SW480 (cell line): ENCODE measurements at regions not wholly inside any gene's neighbourhood (a gene's known extent, or its start where the extent isn't known, plus 50 kb on each side); places are given as distances from the start of the nearest gene placed in this dataset.

Experiments used
- DNase-seq: peaks from one replicate; pipeline ENCODE4 v3.0.0-alpha.2; 2016; ENCODE audit warnings: low spot score

DNA sequence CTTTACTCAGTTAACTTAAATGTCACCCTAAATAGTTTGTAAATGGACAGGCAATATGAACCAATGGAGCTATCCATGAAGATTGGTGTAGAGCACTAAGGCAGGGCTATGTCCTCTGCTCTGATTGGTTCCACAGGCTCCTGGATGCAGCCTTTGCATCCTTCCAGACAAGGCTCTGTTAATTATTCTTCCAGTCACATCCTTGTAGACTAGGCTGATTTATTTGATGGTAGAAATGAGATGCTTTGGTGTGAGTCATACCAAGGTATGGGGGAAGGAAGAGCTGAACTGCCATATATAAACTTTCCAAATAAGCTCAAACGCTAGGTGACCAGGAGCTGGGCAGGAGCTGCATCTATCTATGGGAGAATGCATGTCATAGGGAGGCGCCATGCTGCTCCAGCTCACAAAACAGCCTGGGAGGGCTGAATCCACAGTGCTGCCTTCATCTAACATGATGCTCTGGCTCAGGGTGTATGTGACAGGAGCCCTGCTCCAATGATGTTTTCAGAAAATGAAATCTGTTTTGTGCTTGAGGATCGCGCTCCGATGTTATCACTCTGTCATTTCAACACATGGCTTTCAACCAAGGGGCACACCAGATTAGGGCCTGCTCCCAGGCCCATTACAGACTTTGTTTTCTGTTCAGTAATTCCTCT is 818.0 kb upstream of the ZNF608 start:
- no peak for DNase-seq

DNA sequence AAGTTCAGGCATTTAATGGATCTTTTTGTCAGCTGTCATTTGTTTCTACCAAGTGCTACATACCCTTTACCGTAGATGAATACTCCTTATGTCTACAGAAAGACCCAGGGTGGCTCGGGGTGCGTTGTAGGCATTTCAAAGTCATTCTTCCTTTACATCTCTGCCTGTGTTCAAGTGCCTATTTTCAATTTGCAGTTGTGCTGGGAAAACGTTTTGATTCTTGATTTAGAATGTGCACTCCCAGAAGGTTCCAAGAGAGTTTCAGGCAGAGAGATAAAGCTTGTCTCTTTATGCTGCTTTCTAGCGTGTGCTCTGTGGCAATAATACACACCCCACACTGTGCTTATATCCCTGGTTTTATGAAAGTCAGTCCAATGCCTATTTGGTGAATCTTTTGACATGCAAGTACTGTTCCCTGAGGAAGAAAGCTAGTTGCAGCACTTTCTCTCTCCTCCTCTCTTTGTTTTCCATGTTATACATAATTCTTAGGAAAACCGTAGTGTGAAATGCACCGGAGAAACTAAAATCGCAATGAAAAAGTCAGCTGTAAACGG is 828.1 kb upstream of the ZNF608 start:
- no peak for DNase-seq

DNA sequence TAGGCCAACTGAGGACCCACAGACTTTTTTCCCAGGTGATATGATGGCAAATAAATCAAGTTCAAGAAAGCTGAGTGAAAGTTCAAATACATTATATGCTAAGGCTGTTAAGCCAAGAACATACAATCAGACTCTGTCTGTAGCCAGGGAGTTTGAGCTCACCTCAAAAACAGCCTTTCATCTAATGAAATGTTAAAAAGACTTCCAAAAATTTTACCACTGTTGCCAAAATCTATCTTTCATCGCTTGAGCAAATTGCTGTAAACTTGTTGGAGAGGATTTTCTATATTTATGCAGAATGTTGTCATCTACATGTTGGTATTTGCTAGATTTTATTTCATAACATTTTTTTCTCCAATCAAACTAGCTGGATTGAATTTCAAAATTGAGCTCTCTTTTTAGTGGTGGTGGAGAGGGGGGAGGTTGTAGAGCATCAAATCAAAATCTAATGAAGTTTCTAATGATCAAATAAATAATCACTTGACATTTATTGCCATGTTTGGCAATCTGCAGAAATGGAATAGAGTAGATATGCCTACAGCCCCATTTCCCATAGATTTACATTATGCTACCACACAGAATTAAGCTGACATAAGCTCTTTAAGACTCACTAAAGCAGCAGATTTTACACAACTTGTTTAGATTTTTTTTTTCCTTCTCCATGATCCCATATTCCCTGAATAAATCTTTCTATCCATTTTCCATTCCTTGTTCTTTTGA is 828.9 kb upstream of the ZNF608 start:
- no peak for DNase-seq

DNA sequence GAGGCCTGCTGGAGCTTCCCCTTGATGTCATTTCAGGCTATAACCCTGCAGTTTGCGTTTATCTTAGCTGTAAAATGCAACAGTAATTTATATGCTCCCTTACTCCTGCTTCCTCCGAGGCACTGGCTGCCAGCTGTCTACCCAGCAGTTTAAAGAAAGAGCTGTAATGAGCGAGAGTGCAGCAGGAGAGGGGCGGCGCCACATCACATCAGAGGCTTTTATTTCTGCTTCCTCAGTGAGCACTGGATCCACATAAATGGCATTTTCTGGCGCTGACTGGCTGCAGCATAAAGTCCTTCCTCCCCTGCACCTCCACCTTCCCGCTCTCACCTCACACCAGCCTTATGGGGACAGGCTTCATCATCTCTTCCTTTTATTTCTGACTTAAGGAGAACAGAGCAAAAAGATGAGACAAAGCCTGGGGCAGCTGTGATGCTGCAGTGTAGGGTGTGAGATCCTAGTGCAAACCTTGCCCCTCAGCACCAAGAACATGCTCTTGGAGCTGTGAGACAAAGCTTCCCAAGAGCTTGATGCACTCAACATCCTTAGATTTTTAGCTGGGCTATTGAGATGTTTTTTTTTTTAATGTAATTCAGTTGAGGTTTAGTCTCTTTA is 829.6 kb upstream of the ZNF608 start:
- DNase-seq: peak; percentile 28

DNA sequence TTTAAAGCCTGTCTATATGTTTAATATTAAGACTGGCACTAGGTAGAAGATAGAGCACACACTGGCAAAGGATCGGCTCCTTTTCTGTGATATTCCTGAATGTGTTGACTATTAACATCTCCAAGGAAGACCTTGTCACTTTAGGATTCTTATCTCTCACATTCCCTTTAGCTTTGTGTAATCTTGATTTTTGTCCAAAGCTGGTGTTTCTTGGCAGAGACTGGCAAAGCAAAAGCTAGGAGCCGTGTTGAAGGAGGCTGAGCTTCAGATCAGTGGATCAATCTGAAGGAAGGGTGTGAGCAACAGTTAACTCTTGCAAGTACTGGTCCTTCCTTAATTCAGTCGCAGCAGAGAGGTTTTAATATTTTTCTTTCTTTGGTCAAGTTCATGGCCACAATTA is 830.4 kb upstream of the ZNF608 start:
- no peak for DNase-seq

DNA sequence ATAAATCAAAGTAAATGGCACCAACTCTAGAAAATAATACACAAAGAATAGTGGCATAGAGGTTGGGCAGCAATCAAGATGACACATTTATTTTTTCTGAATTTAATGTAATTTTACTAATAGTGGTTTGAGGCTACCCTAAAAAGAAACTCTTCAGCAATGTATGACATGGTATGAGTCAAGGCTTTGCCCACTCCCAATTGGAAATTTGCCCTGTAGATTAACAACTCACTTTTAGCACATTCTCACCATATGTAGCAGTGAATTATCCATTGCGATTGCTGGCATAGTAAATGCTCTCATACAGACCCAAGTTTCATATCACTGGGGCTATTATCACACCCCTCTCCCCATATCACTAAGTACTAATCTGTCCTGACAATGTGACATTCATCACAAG is 832.1 kb upstream of the ZNF608 start:
- no peak for DNase-seq

DNA sequence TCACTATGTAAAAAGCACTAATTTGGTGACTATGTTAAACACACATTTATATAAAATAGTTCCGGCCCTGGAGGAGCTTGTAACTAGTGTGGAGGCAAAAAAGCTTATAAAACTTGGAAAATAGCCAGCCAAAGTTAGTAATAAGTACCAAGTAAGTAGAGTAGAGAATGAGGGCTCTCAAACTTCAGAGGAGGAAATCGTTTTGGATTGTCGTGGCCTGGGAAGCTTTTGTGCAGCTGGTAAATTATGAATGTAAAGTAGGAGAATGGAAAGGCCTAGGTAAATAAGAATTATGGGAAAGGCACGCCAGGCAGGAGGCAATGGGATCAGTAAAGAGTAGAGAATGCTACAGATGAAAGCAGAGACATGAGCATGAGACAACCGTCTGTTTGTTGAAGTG is 832.7 kb upstream of the ZNF608 start:
- DNase-seq: no peak

DNA sequence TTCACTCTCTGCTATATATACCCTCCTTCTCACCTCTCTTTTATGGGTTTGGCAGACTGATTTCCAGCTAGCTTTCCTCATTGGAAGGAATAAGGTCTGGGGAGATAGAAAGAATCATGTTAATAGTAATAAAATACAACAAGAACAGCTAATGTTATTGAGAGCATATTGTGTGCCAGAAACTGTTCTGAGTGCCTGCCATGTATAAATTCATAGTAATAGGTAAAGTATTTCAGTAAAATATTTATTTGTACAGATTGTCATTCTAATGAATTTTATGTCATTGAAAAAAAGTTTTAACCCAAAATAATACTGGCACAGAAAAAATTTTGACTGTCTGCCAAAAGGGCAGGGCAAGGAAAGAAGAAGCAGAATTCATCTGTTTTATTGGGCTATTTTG is 834.9 kb upstream of the ZNF608 start:
- DNase-seq: no peak

DNA sequence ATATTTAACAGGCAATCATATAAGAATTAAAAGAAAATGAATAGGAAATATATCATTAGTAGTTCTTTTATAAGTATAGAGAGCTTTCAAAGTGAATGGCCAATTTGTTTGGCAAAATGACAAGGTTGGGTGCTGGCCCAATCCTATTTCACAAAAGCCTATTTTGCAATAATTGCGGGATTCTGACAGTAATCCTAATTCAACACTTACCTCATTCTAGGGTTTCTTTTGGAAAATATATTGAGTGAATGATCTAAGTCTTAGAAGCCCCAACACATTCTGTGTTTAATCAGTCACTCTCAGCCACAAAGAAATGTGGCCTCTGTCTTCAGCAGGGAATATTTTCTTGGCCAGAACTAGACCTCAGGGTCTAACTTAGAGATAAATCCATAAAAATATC is 835.9 kb upstream of the ZNF608 start:
- no peak for DNase-seq

DNA sequence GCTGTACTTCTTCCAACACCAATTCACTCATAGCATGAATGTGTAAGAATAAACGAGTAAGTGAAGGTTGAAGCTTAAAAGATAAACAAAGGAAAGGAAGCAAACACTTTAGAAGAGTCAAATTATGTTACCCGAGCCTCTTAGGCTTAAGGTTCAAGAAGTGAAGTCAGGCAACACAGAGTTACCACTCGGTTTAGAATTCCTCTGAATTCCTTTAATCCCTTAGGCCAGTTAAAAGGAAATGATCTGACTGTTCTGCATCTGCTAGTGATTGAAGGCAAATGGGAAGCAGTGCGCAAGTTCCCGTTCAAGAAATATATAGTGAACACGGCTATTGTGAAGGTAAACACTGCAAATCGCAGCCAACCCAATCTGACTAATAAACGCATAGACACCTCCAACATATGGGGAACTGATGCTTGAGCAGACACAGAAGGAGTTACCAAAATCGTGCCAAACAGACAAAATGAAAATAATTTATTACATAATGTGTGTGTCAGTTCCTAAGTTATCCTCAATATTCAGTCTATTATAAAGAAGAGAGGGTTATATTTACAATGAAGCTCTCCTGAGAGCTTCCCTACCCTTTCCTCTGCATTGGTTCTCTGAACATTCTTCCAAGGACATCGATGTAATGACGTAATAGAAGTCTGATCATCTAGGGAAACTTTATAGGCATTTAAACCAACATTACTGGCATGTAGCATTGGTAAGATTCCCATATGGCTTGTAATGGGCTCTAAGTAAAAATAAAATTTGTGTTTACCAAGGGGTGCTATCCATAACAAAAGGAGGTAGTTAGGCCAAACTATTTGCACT is 837.1 kb upstream of the ZNF608 start:
- DNase-seq: no peak

DNA sequence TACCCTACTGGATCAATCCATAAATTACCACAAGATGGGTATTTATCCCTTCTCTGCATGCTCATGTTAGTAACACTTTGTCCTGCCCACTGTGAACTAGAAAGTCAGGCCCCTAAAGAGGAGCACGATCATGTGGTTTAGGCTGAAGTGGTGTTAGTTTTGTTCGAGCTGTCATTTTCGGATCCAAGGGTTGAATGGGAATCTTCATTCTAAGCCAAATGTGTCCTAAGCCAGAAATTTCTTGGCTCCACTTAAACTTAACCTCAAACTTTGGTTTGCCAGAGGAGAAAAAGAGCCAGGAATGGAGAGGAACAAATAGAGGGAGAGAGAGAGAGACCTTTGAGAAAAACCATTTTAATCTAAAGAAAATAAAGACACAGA is 837.7 kb upstream of the ZNF608 start:
- no peak for DNase-seq

DNA sequence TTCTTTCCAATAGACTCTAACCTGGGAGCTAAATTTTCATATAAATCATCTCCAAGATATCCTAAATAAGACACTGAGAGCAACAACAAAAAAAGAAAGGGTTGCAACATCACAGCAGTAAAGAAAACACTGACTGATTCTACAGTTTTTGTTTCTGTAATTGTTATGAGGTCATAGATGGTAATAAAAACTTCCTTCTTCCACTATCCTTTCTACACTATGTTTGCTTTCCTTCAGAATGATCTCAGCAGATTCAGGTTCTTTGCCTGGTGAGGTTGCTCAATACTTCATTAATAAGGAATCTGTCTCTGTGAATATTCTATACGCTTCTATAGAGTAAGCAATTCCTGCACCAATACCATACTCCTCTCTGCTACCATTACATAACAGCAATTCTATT is 835.6 kb upstream of the GRAMD2B start:
- DNase-seq: no peak

DNA sequence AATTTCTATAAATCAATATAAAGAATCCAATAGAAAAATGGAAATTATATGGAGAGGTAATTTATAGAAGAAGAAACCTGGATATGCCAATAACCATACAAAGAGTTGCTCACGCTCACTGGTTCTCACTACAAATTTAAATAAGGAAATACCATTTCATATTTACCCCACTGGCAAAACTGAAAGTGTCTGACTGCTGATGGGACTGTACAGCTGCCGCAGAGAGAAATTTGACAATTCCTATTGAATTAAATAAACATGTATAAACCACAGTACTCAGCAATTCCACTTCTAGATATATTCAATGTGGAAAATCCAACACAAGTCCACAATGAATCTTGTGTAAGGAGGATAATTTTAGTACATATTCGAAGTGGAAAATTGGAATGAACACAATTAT is 830.4 kb upstream of the GRAMD2B start:
- no peak for DNase-seq

DNA sequence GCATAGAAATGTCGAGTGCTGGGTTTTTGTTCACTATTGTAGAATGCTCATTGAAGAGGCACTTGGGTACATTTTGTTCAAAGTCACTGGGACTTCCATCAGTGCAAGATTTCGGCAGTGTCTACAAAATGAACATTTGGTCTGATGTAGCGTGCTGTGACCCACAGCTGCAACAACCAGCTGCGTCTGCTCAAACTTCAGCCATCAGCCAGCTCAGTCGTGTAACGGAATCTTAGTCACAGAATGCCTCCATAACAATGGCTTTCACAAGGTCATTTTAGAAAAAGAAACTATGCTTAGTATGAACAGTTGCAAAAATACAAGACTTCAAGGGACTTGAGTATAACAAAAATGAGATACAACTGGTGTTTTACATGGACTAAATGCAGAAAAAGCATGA is 828.1 kb upstream of the GRAMD2B start:
- no peak for DNase-seq

DNA sequence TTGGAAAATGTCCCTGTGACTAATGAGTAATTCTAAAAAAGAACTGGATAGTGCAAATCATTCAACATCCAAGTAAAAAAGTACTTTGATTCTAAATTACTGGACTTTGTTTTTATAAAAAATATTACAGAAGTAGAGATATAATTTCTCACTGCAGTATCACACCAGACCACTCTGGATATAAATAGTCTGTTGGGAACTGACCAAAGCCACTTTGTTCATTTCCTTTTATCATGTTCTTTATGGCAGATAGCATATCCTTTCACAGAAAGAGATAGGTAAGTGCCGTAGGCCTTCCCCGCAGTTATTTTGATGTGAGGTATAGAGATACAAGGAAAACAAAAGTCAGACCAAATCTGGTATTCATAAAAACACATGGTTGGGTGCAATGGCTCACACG is 827.4 kb upstream of the GRAMD2B start:
- DNase-seq: no peak

DNA sequence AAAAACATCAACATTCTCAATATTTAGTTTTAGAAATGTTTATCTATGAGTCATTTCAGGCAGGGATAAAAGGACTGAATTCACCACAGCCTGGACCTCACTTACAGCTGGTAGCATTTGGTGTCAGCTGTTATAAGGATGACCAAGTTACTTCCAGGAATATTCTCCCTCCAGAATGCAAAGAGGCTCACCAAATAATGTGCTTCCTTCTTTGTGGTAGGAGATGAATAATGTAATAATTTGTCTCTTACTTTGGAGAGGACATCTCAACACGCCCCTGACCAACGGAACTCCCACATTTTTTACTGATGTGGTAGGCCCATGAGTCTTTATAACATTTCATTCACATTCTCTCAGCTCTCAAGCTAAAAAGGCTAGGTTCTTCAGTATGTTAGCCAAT is 825.9 kb upstream of the GRAMD2B start:
- DNase-seq: peak; percentile 9

DNA sequence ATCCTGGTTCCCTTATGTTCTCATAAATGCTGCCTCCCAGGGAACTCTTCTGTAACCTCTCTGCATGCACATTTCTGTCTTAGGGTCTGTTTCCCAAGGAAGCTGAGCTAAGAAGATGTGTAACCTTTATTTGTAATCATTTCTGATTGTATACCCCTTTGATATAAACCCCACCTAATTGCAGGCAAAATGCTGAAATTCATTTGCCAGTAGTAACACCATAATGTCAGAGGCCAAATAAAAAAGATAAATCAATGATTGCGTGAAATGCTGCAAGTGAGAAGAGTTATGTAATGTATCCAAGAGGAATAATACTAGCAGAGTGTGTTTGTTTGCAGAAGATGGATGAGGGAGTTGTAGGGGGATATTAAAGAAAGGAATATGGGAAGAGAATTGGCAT is 822.6 kb upstream of the GRAMD2B start:
- no peak for DNase-seq

DNA sequence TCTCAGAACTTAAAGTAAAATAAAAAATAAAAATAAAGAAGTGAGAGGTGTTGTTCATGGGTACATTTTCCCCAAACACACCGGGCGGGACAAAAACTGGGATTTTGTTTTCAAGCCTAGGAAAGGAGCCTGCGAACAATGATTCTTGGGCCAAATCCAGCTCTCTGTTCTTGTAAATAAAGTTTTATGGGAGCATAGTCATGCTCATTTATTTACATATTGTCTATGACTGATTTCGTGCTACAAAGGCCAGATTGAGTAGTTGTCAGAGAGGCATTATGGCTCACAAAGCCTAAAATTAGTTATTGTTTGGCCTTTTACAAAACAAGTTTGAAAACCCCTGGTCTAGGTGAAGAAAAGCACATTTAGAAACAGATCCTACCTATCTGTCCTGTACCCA is 821.0 kb upstream of the GRAMD2B start:
- DNase-seq: no peak

DNA sequence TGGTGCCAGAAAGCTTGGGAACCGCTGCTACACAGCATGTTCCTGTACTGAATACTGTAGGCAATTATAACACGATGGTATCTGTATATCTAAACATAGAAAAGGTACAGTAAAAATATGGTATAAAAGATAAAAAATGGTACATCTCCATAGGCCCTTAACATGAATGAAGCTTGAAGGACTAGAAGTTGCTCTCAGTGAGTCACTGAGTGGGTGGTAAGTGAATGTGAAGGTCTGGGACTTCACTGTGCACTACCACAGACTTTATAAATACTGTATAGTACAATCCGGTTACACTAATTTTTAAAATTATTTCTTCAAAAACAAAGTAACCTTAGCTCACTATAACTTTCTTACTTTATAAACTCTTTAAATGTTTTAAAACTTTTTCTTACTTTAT is 819.9 kb upstream of the GRAMD2B start:
- DNase-seq: no peak

DNA sequence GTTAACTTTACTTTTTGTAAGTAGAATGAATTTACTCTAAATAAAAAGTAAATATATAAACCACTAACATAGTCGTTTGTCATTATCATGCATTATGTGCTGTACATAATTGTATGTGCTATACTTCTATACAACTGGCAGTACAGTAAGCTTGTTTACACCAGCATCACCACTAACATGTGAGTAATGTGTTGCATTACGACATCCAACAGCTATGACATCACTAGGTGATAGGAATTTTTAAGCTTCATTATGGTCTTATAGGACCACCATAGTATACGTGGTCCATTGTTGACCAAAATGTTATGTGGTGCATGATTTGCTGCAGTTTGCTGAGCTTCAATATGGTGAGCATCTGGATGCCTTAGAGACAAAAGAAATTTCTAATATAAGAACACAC is 819.1 kb upstream of the GRAMD2B start:
- no peak for DNase-seq

DNA sequence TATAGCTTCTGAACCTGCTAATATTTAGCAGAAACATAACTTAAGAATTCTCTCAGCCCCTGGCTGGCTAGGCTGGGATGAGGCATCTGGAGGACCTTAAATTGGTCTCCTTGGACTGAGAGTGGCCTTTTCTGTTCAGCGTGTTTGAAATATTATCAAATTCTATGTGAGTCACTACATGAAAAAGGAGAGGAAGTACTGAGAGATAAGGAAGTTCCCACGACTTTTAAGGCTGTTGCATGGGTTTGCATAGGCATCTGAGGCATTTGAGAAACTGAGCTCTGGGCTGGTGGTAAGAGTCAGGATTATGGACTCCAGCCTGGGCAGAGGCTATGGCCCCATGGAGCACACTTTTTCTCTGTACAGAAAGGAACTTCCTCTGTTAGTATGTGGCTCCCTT is 816.2 kb upstream of the GRAMD2B start:
- DNase-seq: no peak

DNA sequence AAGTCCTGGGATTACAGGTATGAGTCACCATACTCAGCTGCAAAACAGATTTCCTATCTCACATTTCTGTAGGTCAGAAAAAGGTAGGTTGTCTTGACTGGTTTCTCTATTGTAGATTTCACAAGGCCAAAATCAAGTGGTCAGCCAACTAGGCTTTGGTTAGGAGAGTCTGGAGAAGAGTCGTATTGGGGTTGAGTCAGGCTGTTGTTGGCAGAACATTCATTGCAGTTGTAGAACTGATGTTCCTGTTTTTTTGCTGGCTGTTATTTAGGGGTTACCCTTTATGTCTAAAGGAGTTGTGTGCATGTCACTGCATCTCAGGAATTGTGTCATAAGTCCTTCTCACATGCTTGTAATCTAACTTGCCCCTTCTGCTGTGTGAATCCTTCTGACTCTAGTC is 814.2 kb upstream of the GRAMD2B start:
- no peak for DNase-seq

DNA sequence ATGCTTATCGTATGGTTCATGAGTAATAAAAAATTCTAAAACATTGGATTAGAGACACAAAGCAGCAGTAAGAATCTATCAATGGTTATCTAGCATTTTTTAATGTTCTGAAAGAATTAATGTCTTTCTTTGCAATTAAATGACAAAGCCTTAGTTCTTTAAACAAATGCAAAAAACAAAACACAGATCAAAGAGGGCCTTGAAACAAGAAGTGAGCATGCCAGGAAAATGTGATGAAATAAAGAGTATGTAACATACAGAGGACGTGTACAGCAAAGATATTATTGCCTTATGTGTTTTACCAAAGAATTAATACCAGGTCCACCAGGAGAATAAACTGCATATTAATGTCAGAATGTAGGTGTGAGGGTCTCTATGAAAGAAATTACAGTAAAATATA is 812.3 kb upstream of the GRAMD2B start:
- DNase-seq: no peak
